ENCODE measurements at regions not wholly inside any gene's neighbourhood (a gene's known extent, or its start where the extent isn't known, plus 50 kb on each side); places are given as distances from the start of the nearest gene placed in this dataset.
"Not testable (repeated sequence)": the region's sequence is repeated elsewhere in the genome, so short reads cannot be mapped to it uniquely, and the experiment has no call there.

GRCh38 chr11:71164186-71164585 is 88.2 kb downstream of the SHANK2 start:
- no peak for DNase-seq (ENCODE audit: low spot score)
- TF ChIP-seq CTCF (IDR thresholded peaks at IDR 0.05; ENCODE audit: extremely low read depth, missing control alignments), result no peak

- no peak for TF ChIP-seq CTCF (IDR thresholded peaks at IDR 0.05; ENCODE audit: extremely low read depth, missing control alignments)
- no peak for DNase-seq (ENCODE audit: low spot score)
Measured at GRCh38 chr11:71163371-71163770, 89.0 kb downstream of the SHANK2 start.

- no peak for DNase-seq (ENCODE audit: low spot score)
- no peak for TF ChIP-seq CTCF (IDR thresholded peaks at IDR 0.05; ENCODE audit: extremely low read depth, missing control alignments)
Measured at GRCh38 chr11:71158936-71159335, 93.4 kb downstream of the SHANK2 start.

GRCh38 chr11:71157676-71158075 is 94.7 kb downstream of the SHANK2 start:
- DNase-seq (ENCODE audit: low spot score), result not testable (repeated sequence)

GRCh38 chr11:71156301-71156700 is 96.1 kb downstream of the SHANK2 start:
- no peak for TF ChIP-seq CTCF (IDR thresholded peaks at IDR 0.05; ENCODE audit: extremely low read depth, missing control alignments)
- no peak for DNase-seq (ENCODE audit: low spot score)

DNA sequence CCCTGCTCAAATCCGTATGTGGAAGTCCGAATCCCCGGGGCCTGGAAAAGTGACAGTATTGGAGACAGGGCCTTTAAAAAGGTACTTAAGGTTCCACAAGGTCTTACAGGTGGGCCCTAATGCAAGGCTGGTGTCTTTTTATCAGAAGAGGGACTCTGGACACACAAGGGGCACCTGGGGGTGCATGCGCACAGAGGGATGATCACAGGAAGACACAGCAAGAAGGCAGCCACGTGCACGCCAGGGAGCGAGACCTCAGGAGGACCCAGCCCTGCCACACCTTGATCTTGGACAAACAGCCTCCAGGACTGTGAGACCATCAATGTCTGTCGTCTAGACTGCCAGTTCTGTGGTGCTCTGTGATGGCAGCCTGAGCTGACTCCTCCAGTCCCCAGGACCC is 96.5 kb downstream of the SHANK2 start:
- no peak for TF ChIP-seq CTCF (IDR thresholded peaks at IDR 0.05; ENCODE audit: extremely low read depth, missing control alignments)
- DNase-seq (ENCODE audit: low spot score), result no peak

DNA sequence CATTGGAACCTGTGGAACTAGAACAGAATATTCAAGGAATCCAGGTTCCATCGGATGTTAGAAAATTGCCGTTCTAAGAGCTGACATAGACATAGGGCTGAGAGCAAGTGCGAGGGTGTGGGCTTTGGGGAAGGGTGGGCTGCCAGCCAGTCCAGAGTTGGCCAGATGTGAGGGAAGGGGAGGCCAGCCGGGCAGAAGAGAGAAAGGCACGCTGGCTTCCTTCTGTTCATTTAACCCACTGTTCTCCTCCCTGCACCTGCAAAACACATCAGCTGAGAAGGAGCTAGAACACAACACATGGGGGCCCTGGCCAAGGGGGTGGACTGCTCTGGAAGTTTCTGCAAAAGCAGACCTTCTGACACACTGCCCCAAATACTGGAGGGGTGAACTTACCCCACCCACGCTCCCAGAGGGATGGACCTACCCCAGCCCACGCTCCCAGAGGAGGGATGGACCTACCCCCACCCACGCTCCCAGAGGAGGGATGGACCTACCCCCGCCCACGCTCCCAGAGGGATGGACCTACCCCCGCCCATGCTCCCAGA is 98.0 kb downstream of the SHANK2 start:
- no peak for DNase-seq (ENCODE audit: low spot score)
- TF ChIP-seq CTCF (IDR thresholded peaks at IDR 0.05; ENCODE audit: extremely low read depth, missing control alignments), result no peak

GRCh38 chr11:71153005-71153390 is 99.4 kb downstream of the SHANK2 start:
- no peak for DNase-seq (ENCODE audit: low spot score)
- no peak for TF ChIP-seq CTCF (IDR thresholded peaks at IDR 0.05; ENCODE audit: extremely low read depth, missing control alignments)

DNA sequence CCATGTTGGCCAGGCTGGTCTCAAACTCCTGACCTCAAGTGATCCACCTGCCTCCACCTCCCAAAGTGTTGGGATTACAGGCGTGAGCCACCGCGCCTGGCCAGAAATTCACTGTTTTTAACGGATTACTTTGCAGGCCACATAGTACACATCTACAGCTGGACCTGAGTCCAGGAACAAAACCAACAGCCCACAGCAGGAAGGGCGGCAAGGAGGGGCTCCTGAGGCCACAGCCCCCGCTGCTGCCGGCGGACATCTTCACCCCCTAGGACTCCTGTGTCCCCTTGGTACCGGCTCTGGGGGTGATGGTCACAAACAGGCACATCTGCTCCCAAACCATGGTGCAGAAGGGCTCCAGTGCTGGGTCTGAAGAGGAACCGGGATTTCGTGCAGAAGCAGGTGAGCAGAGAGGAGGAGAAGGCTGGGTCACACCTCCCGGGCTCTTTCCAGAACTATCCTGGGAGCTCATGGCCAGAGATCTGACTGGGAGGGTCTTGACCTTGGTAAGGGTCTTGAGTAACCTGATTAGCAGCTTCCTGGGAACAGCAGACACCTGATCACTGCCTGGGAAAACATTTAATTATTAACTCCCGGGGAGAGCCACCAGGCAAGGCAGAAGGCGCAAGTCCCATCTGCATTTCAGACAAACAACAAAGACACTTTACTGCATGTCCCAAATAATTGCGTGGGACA is 99.9 kb downstream of the SHANK2 start:
- DNase-seq (ENCODE audit: low spot score), result not testable (repeated sequence)

Data from GM20000 (cell line).